GM19240 (cell line): ENCODE measurements at regions not wholly inside any gene's neighbourhood (a gene's known extent, or its start where the extent isn't known, plus 50 kb on each side); places are given as distances from the start of the nearest gene placed in this dataset.

ENCODE experiments used
- DNase-seq: peaks from one replicate; pipeline ENCODE4 v3.0.0; 2011; ENCODE audit warnings: low spot score; ENCODE audit not compliant: insufficient read length

- DNase-seq, result no peak
Measured at GRCh38 chr12:24423611-24424010, 474.1 kb upstream of the SOX5 start.

GRCh38 chr12:24421759-24422158 lies 472.3 kb upstream of the SOX5 start:
- no peak for DNase-seq

GRCh38 chr12:24418157-24418556 lies 468.7 kb upstream of the SOX5 start:
- no peak for DNase-seq

- no peak for DNase-seq
Measured at GRCh38 chr12:24416423-24417109, 467.1 kb upstream of the SOX5 start.

- no peak for DNase-seq
Measured at GRCh38 chr12:24415934-24416333, 466.5 kb upstream of the SOX5 start.

GRCh38 chr12:24414480-24414879 lies 465.0 kb upstream of the SOX5 start:
- DNase-seq, result no peak

- no peak for DNase-seq
Measured at GRCh38 chr12:24411948-24412347, 462.5 kb upstream of the SOX5 start.

GRCh38 chr12:24409868-24410267 lies 460.4 kb upstream of the SOX5 start:
- DNase-seq, result no peak

GRCh38 chr12:24408305-24408704 lies 458.8 kb upstream of the SOX5 start:
- DNase-seq, result no peak

- no peak for DNase-seq
Measured at GRCh38 chr12:24407884-24408283, 458.4 kb upstream of the SOX5 start.

GRCh38 chr12:24404086-24404815 lies 454.8 kb upstream of the SOX5 start:
- DNase-seq, result no peak

- no peak for DNase-seq
Measured at GRCh38 chr12:24400533-24400932, 451.1 kb upstream of the SOX5 start.

GRCh38 chr12:24398605-24399004 lies 449.1 kb upstream of the SOX5 start:
- DNase-seq, result no peak

GRCh38 chr12:24396224-24396623 lies 446.8 kb upstream of the SOX5 start:
- no peak for DNase-seq

GRCh38 chr12:24394246-24394645 lies 444.8 kb upstream of the SOX5 start:
- no peak for DNase-seq

- DNase-seq, result no peak
Measured at GRCh38 chr12:24393071-24393470, 443.6 kb upstream of the SOX5 start.

- no peak for DNase-seq
Measured at GRCh38 chr12:24389394-24389793, 439.9 kb upstream of the SOX5 start.

- no peak for DNase-seq
Measured at GRCh38 chr12:24387381-24387780, 437.9 kb upstream of the SOX5 start.

- DNase-seq, result no peak
Measured at GRCh38 chr12:24386836-24387235, 437.4 kb upstream of the SOX5 start.

- no peak for DNase-seq
Measured at GRCh38 chr12:24381790-24382189, 432.3 kb upstream of the SOX5 start.

- no peak for DNase-seq
Measured at GRCh38 chr12:24379861-24380521, 430.5 kb upstream of the SOX5 start.

GRCh38 chr12:24379433-24379832 lies 430.0 kb upstream of the SOX5 start:
- no peak for DNase-seq
